H1 (cell line): ENCODE measurements at regions not wholly inside any gene's neighbourhood (a gene's known extent, or its start where the extent isn't known, plus 50 kb on each side); places are given as distances from the start of the nearest gene placed in this dataset.

ENCODE experiments used
- CTCF ChIA-PET: fragments of 300-600 bp; sonication (Branson Sonifier 250); formaldehyde crosslinking; loops from one replicate; lab custom pipeline; 2021; ENCODE audit not compliant: partially characterized antibody; lab: Charles Lee
- POLR2A ChIA-PET: fragments of 300-600 bp; sonication (Branson Sonifier 250); formaldehyde crosslinking; loops from one replicate; lab custom pipeline; 2021; ENCODE audit warnings: inconsistent platforms; ENCODE audit not compliant: partially characterized antibody; lab: Charles Lee
- DNase-seq, 2 experiments: peaks; one replicate each; pipeline versions ENCODE4 v3.0.0 to v3.0.0-alpha.2; 2010 to 2022; ENCODE audit warnings: low spot score in 2 of 2, low read depth in 1 of 2, mixed read lengths in 1 of 2
- FAIRE-seq: peaks from 2 replicates; lab custom pipeline; 2011; peaks lifted over from hg19 to GRCh38; lab: Jason Lieb, UNC
- H2AFZ ChIP-seq: 2 replicates; pipeline ENCODE4 v1.8.1; 2012; ENCODE audit warnings: low read length, inconsistent platforms
- H2AK5ac ChIP-seq: 2 replicates; pipeline ENCODE4 v1.6.1; 2013; ENCODE audit warnings: low read depth, low read length
- H2BK120ac ChIP-seq: replicated peaks from 2 replicates; pipeline ENCODE3; 2013; ENCODE audit warnings: low read depth, low read length, inconsistent platforms
- H2BK12ac ChIP-seq: 2 replicates; pipeline ENCODE4 v1.6.1; 2013; ENCODE audit warnings: low read depth, low read length
- H2BK15ac ChIP-seq: 2 replicates; pipeline ENCODE4 v1.6.1; 2013; ENCODE audit warnings: low read length
- H2BK20ac ChIP-seq: 2 replicates; pipeline ENCODE4 v1.6.1; 2013; ENCODE audit warnings: low read length
- H2BK5ac ChIP-seq: 2 replicates; pipeline ENCODE4 v1.6.1; 2013; ENCODE audit warnings: low read depth, low read length
- H3K14ac ChIP-seq: 2 replicates; pipeline ENCODE4 v1.6.1; 2013; ENCODE audit warnings: inconsistent platforms; ENCODE audit not compliant: insufficient read length
- H3K18ac ChIP-seq: 2 replicates; pipeline ENCODE4 v1.6.1; 2013; ENCODE audit warnings: low read length; ENCODE audit errors: extremely low read depth
- H3K23ac ChIP-seq: 2 replicates; pipeline ENCODE4 v1.6.1; 2013; ENCODE audit warnings: inconsistent platforms; ENCODE audit not compliant: insufficient read length
- H3K23me2 ChIP-seq: 2 replicates; pipeline ENCODE4 v1.6.1; 2013; ENCODE audit warnings: low read depth, low read length
- H3K27ac ChIP-seq: 2 replicates; pipeline ENCODE4 v1.6.1; 2011; ENCODE audit warnings: low read depth, low read length, inconsistent platforms
- H3K27me3 ChIP-seq, 4 experiments: replicated peaks in 1 of 4; 1 replicate in 1 of 4; 2 replicates in 3 of 4; pipeline versions ENCODE4 v1.6.1 to v1.8.1; 2011 to 2013; ENCODE audit warnings: low read length in 3 of 4, mild to moderate bottlenecking in 3 of 4, inconsistent platforms in 2 of 4, mixed read lengths in 2 of 4, moderate library complexity in 1 of 4; ENCODE audit not compliant: control insufficient read depth in 3 of 4, insufficient read depth in 3 of 4; ENCODE audit errors: extremely low read depth in 1 of 4
- H3K36me3 ChIP-seq, 4 experiments: 2 replicates each; pipeline versions ENCODE4 v1.6.1 to v1.8.1; 2011 to 2013; ENCODE audit warnings: mild to moderate bottlenecking in 4 of 4, low read length in 3 of 4, moderate library complexity in 2 of 4, control low read depth in 1 of 4, inconsistent platforms in 1 of 4; ENCODE audit not compliant: insufficient read depth in 4 of 4, control insufficient read depth in 2 of 4
- H3K4ac ChIP-seq: replicated peaks from 2 replicates; pipeline ENCODE3; 2013; ENCODE audit warnings: low read length, low read depth, mixed read lengths, inconsistent platforms; ENCODE audit not compliant: insufficient read length
- H3K4me1 ChIP-seq, 4 experiments: replicated peaks in 1 of 4; 1 replicate in 1 of 4; 2 replicates in 3 of 4; pipeline versions ENCODE4 v1.6.1 to v1.8.1; 2011 to 2013; ENCODE audit warnings: low read length in 3 of 4, inconsistent platforms in 2 of 4, mixed read lengths in 1 of 4; ENCODE audit not compliant: insufficient read depth in 4 of 4, control insufficient read depth in 3 of 4
- H3K4me2 ChIP-seq, 2 experiments: 2 replicates each; pipeline versions ENCODE4 v1.6.1 to v1.8.1; 2011 to 2013; ENCODE audit warnings: low read depth in 2 of 2, low read length in 2 of 2, control low read depth in 1 of 2, inconsistent platforms in 1 of 2, mild to moderate bottlenecking in 1 of 2; ENCODE audit not compliant: insufficient read depth in 1 of 2
- H3K4me3 ChIP-seq, 4 experiments: fragments of 200-600, 300-600 bp in 1 of 4; sonication (generic), shearing (Covaris generic), sonication (Bioruptor Twin) in 1 of 4; 2 replicates each; pipeline versions ENCODE4 v1.5.1 to v1.8.1; 2011 to 2016; ENCODE audit warnings: low read length in 4 of 4, low read depth in 3 of 4, control low read depth in 2 of 4, inconsistent platforms in 2 of 4, mild to moderate bottlenecking in 2 of 4, mixed read lengths in 1 of 4, moderate library complexity in 1 of 4; ENCODE audit not compliant: insufficient read depth in 2 of 4; ENCODE audit errors: extremely low read depth in 1 of 4
- H3K56ac ChIP-seq: replicated peaks from 2 replicates; pipeline ENCODE3; 2013; ENCODE audit warnings: low read depth, mild to moderate bottlenecking, mixed read lengths, low read length, inconsistent platforms; ENCODE audit not compliant: insufficient read length
- H3K79me1 ChIP-seq: 2 replicates; pipeline ENCODE4 v1.6.1; 2013; ENCODE audit warnings: low read depth, low read length, control low read depth
- H3K79me2 ChIP-seq, 2 experiments: 2 replicates each; pipeline versions ENCODE4 v1.6.1 to v1.8.1; 2012 to 2013; ENCODE audit warnings: low read length in 2 of 2, mild to moderate bottlenecking in 2 of 2, inconsistent platforms in 1 of 2; ENCODE audit not compliant: insufficient read depth in 2 of 2, control insufficient read depth in 1 of 2
- H3K9ac ChIP-seq, 4 experiments: replicated peaks in 1 of 4; 1 replicate in 1 of 4; 2 replicates in 3 of 4; pipeline versions ENCODE4 v1.6.1 to v1.8.1; 2011 to 2013; ENCODE audit warnings: low read depth in 3 of 4, low read length in 3 of 4, control low read depth in 2 of 4, mild to moderate bottlenecking in 2 of 4, moderate library complexity in 2 of 4, inconsistent platforms in 1 of 4; ENCODE audit errors: extremely low read depth in 1 of 4
- H3K9me3 ChIP-seq, 2 experiments: 2 replicates each; pipeline versions ENCODE4 v1.6.1 to v1.8.1; 2012 to 2013; ENCODE audit warnings: mild to moderate bottlenecking in 2 of 2, moderate library complexity in 2 of 2, control low read depth in 1 of 2, inconsistent platforms in 1 of 2, low read depth in 1 of 2, low read length in 1 of 2, mixed read lengths in 1 of 2; ENCODE audit not compliant: insufficient read depth in 2 of 2
- H4K20me1 ChIP-seq, 2 experiments: replicated peaks in 1 of 2; 2 replicates each; pipeline versions ENCODE3 to v1.8.1; 2011 to 2013; ENCODE audit warnings: inconsistent platforms in 2 of 2, low read length in 2 of 2, mild to moderate bottlenecking in 1 of 2; ENCODE audit not compliant: insufficient read depth in 2 of 2, control insufficient read depth in 1 of 2
- H4K5ac ChIP-seq: 2 replicates; pipeline ENCODE4 v1.6.1; 2013; ENCODE audit warnings: low read length, low read depth, mixed read lengths, inconsistent platforms; ENCODE audit not compliant: insufficient read length
- H4K8ac ChIP-seq: 2 replicates; pipeline ENCODE4 v1.8.0; 2013; ENCODE audit warnings: mild to moderate bottlenecking, moderate library complexity, low read length, inconsistent platforms; ENCODE audit not compliant: insufficient read depth; ENCODE audit errors: extremely low read depth
- H4K91ac ChIP-seq: replicated peaks from 2 replicates; pipeline ENCODE3; 2013; ENCODE audit warnings: low read length, mixed read lengths, inconsistent platforms; ENCODE audit not compliant: insufficient read length
- ATF3 ChIP-seq: IDR thresholded peaks from 2 replicates; pipeline ENCODE4 v1.6.1; 2011; ENCODE audit warnings: low read depth, mild to moderate bottlenecking, low read length; ENCODE audit not compliant: insufficient read depth
- JUND ChIP-seq: IDR thresholded peaks from 2 replicates; pipeline ENCODE4 v1.6.1; 2011; ENCODE audit warnings: mild to moderate bottlenecking, improper control_type of control experiment, low read length
- PHF8 ChIP-seq: fragments of 200-600 bp; sonication (generic); conservative IDR thresholded peaks from 2 replicates; pipeline ENCODE4 v1.7.1; 2012; ENCODE audit warnings: low read depth, mild to moderate bottlenecking, inconsistent platforms, low read length, moderate library complexity
- SP2 ChIP-seq: IDR thresholded peaks from 2 replicates; pipeline ENCODE4 v1.6.1; 2012; ENCODE audit warnings: mild to moderate bottlenecking, low read length, inconsistent platforms
- WGBS, 2 experiments: shearing (Covaris generic) in 1 of 2; methylation state at CpG; one replicate each; pipeline versions ENCODE4 v1.1.6 to v1.1.7; 2013 to 2015; ENCODE audit warnings: low lambda C conversion rate in 2 of 2, mixed read lengths in 2 of 2, inconsistent platforms in 1 of 2, low coverage in 1 of 2, missing lambda C conversion rate in 1 of 2; ENCODE audit not compliant: insufficient replicate concordance in 2 of 2, insufficient coverage in 1 of 2, insufficient read length in 1 of 2; ENCODE audit errors: extremely low coverage in 1 of 2, missing lambda C conversion rate in 1 of 2; 5-methylcytosine and 5-hydroxymethylcytosine counted together

GRCh38 chr7:50956522-50957155, 173.9 kb upstream of the GRB10 start:
- Histone ChIP-seq H3K79me2 (no peaks in the 10 kb centered on the region), H4K8ac (no peak overlapping the region), H2AK5ac (no peak overlapping the region), H3K27me3 (peaks cover 21 to 78% (median 62%) of the 10 kb centered on the region in 4 experiments), H2AFZ (no peak overlapping the region), H2BK5ac (no peak overlapping the region), H2BK20ac (no peak overlapping the region), H3K9ac (no peak overlapping the region), H3K4me2 (no peak overlapping the region), H4K5ac (no peak overlapping the region), H3K18ac (no peak overlapping the region), H3K9me3 (no peaks in the 10 kb centered on the region; a peak in 1 of 4 replicates), H3K79me1 (no peaks in the 10 kb centered on the region), H3K27ac (no peak overlapping the region), H4K20me1 (peaks cover 0 to 3% of the 10 kb centered on the region in 2 experiments)
- no peak for DNase-seq
- TF ChIP-seq SP2 (no peak), ATF3 (no peak), JUND (no peak), PHF8 (no peak)
- TF ChIP-seq, all 59 proteins: peak for 0
- 86% methylated on average over 8 of the region's 8 CpGs; no CpG with 5 or more reads in 1 of the 2 experiments for WGBS, 2 experiments
- Histone ChIP-seq H3K4me1 (peaks cover 0 to 2% (median 0%) of the 10 kb centered on the region in 4 experiments; a peak in 1 of 7 replicates), H2BK15ac (no peak overlapping the region), H3K4ac (no peak overlapping the region), H4K91ac (no peak overlapping the region), H3K4me3 (no peak overlapping the region), H3K14ac (no peak overlapping the region), H3K56ac (no peak overlapping the region), H3K23ac (no peak overlapping the region), H2BK12ac (no peak overlapping the region), H3K36me3 (no peaks in the 10 kb centered on the region), H2BK120ac (no peak overlapping the region), H3K23me2 (0 out of 2 replicates have a peak, but pooled peaks cover 2% of the 10 kb centered on the region)
- POLR2A ChIA-PET, result no interaction called here
- CTCF ChIA-PET, result no interaction called here
- FAIRE-seq, result no peak
